T-helper 1 cell (primary cell): ENCODE measurements at regions not wholly inside any gene's neighbourhood (a gene's known extent, or its start where the extent isn't known, plus 50 kb on each side); places are given as distances from the start of the nearest gene placed in this dataset.
"Not testable (repeated sequence)": the region's sequence is repeated elsewhere in the genome, so short reads cannot be mapped to it uniquely, and the experiment has no call there.

Source experiments
- DNase-seq, 5 donors: peaks; one replicate each; pipeline ENCODE4 v3.0.0-alpha.2; 2012 to 2020

DNA sequence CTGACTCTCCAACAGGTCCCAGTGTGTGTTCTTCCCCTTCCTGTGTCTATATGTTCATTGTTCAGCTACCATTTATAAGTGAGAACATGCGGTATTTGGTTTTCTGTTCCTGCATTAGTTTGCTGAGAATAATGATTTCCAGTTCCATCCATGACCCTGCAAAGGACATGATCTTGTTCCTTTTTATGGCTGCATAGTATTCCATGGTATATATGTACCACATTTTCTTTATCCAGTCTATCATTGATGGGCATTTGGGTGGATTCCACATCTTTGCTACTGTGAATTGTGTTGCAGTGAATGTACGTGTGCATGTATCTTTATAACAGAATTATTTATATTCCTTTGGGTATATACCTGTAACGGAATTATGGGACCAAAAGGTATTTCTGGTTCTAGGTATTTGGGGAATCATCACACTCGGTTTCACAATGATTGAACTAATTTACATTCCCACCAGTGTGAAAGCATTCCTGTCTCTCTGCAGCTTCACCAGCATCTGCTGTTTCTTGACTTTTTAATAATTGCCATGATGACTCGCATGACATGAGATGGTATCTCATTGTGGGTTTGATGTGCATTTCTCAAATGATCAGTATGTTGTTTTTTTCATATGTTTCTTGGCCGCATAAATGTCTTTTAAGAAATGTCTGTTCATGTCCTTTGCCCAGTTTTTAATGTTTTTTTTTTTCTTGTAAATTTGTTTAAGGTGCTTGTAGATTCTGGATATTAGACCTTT is 60.2 kb downstream of the LSMEM1 start:
- no peak for DNase-seq

GRCh38 chr7:112546723-112547513 is 66.1 kb downstream of the LSMEM1 start:
- no peak for DNase-seq

DNA sequence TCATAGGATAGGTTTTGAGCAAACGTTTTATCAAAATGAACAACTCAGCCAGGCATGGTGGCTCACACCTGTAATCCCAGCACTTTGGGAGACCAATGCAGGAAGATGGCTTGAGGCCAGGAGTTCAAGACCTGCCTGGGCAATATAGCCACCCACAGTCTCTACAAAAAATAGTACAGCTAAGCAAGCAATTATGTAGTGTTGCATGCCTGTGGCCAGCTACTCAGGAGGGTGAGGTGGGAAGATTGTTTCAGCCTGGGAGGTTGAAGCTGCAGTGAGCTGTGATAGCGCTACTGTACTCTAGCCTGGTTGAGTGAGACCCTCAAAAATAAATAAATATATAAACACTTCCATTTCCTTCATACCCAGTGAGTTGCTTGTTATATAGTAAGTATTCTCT is 67.1 kb downstream of the LSMEM1 start:
- no peak for DNase-seq

DNA sequence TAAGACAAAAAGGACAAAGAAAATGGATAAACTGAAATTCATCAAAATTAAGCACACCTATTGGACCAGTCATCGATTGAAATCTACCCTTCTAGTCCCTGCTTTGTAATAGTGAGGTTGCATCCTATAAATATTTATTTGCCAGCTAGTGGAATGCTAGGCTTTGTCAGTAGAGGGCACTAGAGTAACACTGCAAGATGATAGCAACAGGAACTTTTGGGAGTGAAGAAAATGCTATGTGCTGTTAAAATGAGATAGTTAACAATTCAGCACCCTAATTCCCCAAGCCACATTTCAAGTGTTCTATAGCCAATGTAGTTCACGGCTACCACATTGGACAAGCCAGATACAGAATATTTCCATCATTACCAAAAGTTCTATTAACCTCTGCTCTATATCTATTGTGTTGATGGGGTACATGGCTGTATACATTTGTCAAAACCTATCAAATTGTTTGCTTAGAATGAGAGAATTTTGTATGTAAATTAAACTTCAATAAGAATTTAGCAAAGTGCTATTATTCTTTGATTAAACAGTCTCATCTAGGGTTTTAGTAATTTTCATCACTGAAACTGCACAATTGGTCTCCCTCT is 69.8 kb downstream of the LSMEM1 start:
- DNase-seq = peak in 2 of 5 donors; percentile 13 to 46

GRCh38 chr7:112551521-112551920 is 70.7 kb downstream of the LSMEM1 start:
- not testable (repeated sequence) for DNase-seq

GRCh38 chr7:112554591-112554990 is 73.8 kb downstream of the LSMEM1 start:
- no peak for DNase-seq

- peak in 1 of 5 donors; percentile 10 for DNase-seq
Measured at GRCh38 chr7:112556633-112557032, 75.8 kb downstream of the LSMEM1 start.

DNA sequence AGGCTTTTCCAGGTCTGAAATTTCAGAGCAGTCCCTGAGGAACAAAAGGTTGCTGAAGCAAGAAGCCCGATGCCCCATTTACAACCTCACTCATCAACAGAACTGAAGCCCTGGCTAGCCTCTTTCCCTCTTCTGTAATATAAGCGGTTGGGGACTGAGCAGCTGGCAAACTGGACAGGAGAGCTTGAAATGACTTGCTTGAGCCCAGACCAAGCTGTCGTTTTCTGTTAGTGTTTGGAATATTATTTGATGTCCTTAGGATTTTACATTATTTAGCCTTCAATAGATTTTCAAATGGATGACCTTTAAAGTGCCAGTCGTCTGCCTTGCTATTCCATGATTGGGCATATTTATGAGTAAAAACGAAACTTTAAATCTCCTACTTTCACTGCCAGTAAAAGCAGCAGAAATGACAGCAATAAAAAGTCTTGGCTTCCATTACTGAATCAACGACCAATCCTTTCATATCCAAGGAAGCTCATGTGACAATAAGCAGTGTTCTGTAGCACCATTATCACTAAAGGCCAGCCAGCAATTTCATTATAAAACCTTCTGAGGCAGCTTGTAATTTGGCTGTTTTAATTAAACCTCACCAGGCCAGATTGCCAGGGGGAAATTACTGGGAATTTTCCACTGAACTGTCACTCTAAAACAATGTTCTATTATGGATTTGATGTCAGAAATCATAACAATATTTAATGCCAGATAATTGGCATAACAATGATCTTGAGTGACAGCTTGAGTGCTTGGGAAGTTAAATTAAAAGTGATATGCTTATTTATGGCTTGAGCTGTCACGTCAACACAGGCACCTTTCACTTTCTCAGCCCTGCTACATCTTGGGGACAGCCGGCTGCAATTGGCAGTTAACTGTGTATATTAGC is 85.9 kb downstream of the LSMEM1 start:
- DNase-seq = no peak

GRCh38 chr7:112567388-112567787 is 86.6 kb downstream of the LSMEM1 start:
- no peak for DNase-seq

DNA sequence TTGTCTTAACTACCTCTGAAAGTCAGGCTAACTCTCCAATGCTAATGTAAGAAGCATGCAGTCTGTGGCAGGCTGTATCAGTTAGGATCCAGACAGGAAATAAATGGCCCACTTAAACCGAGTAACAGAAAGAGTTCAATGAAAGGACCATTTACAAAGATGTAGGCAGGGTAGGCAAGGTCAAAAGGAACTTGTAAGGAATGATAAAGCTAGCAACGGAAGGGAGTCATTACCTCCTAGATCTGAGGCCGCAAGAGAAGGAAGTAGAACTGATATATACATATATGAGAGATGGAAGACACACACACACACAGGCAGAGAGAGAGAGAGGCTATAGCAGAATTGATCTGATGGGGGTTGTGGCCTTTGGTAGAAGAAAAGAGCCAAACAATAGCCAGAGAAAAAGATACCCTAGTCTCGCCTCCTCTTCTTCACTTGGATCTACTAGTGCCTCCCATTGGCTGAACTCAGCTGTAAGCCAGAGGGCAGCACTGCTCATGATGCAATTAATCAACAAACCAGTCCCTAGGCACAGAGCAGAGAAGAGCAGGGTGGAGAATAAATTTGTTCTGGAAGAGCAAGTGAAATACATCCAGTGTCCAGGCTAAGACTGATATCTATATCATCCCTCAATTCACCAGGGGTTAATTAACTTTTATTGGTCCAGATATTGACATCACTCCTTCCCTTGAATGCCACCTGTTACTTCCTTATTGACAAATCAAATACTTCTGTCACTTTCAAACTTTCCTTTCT is 91.2 kb downstream of the LSMEM1 start:
- no peak for DNase-seq

DNA sequence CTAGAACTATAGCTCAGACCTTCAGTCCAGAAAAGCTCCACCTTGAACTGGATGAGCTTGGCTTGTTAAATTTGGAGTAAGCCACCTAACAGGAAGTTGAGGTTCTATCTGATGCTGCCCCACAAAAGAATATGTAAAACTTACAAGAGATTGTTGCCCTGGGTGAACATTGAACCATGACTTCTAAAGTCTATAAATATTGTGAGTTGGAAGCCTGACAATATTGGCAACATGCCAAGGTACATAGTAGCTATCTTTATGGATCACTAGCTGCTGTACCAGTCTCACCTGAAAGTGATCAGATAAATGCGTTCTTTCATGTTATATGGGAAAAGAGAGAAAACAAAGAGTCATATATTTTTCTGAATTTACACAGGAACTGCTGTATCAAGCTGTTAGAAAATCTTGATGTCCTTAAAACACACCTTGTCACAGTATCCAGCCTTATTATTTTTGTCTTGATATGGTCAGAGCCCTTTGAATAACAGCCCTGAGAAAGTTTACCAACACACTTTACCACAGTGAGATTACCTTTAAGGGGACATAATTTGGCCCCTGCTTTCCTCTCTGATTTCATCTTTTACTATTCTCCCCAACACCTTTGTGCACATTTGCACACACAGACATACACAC is 92.0 kb downstream of the LSMEM1 start:
- DNase-seq = no peak

GRCh38 chr7:112573302-112574039 is 92.7 kb downstream of the LSMEM1 start:
- DNase-seq = no peak

- DNase-seq = no peak
Measured at GRCh38 chr7:112575864-112576263, 95.1 kb downstream of the LSMEM1 start.

DNA sequence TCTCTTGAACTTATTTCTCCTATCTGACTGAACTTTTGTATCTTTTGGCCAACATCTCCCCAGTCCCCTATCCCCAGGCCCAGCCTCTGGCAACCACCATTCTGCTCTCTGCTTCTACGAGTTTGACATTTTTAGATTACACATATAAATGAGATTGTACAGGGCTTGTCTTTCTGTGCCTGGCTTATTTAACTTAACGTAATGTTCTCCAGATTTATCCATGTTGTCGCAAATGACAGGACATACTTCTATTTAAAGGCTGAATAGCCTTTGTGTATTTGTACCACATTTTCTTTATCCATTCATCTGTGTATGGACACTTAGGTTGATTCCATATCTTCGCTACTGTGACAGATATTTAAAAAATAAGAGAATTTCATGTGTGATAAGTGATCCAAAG is 98.6 kb downstream of the LSMEM1 start:
- DNase-seq = no peak

- no peak for DNase-seq
Measured at GRCh38 chr7:112580717-112581435, 100.1 kb downstream of the LSMEM1 start.

DNA sequence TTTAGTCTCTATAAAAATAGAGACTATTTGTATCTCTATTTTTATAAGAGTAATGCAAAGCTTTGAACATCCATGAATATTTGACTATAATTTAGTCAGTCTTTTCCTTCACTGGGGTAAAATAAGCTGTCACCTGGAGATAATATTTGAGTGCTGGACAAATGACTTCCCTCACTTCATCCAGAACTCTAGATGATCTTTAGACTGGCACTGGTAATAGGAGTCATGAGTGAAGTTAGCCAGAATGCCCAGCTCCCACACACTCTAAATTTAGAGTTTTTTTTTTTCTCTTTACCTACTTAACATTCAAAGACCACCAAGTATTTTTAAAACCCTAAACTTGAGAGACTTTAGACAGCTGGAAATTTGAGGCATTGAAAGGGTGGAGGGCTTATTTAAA is 100.7 kb downstream of the LSMEM1 start:
- DNase-seq = no peak

DNA sequence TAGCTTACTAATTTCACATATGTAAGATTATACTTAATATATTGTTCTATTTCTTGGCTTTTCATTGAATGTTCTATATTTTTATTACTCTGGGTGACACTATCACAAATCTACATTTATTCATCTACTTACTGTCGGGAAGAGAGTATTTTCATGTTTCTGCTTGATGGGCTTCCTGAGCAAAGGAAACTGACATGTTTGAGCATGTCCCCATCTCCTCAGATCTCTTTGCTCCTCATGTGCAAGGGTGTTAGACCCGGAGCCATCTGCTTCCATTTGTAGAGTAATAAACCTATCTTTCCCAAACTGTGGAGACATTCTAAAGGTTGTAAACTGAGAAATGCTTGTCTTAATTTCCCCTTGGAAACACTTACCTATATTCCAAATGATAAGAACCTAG is 103.5 kb downstream of the LSMEM1 start:
- DNase-seq = no peak

GRCh38 chr7:112587504-112587903 is 106.7 kb downstream of the LSMEM1 start:
- no peak for DNase-seq

DNA sequence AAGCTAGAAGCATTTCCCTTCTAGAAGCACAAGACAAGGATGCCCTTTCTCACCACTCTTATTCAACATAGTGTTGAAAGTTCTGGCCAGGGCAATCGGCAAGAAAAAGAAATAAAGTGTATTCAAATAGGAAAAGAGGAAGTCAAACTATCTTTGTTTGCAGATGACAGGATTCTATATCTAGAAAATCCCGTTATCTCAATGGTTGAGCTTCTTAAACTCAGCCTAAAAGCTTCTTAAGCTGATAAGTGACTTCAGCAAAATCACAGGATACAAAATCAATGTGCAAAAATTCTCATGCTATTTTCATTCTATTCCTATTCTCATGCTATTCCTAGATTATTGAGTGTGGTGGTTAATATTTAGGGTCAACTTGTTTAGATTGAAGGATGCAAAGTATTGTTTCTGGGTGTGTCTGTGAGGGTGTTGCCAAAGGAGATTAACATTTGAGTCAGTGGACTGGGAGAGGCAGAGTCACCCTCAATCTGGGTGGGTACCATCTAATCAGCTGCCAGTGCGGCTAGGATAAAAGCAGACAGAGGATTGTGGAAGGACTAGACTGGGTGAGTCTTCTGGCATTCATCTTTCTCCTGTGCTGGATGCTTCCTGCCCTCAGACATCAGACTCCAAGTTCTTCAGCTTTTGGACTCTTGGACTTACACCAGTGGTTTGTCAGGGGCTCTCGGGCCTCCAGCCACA is 111.9 kb downstream of the LSMEM1 start:
- DNase-seq = not testable (repeated sequence)
